ENCODE measurements at regions not wholly inside any gene's neighbourhood (a gene's known extent, or its start where the extent isn't known, plus 50 kb on each side); places are given as distances from the start of the nearest gene placed in this dataset.

DNA sequence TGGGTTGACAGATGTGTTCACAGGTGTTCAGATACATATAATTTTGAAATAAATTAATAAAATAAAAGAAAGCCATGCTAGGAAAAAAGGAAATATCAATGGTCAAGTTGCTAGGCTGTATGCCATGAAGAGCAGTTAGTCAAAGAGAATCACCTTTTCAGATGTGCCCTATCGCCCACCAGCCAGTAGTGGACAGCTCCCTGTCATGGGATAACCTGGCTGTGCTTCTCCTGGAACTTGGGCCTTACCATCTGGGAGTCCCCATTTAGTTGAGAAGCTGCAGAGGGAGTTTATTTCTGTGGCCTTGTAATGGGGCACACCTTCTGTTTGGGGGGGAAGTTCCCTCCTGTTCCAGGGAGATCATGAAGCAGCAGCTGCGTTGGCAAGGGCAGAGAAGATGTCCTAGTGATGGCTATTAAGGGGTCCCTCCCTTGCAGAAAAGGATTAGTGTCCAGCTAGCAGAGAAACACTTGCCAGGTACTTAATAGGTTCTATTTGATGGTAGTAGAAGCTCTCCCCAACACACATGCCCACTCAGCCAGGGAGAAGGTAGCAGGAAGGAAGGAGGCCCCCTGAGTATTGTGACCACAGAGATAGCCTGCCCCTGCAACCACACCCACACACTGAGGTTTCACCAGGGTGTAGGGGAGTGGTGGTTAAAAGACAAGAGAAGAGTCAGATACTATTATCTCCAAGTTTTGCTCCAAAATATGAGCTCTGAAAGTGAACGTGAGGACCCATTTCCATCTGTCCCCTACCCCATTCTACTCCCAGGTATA is 117.7 kb downstream of the B3GNT2 start (continued):
- TF ChIP-seq MEF2A (IDR thresholded peaks at IDR 0.05; ENCODE audit: control insufficient read depth, low read depth, low read length), result no peak
- TF ChIP-seq ARID1B (IDR thresholded peaks at IDR 0.05), result peak; percentile 58; the same call in 1 of the 2 replicates
- no peak for TF ChIP-seq ZNF184 (CRISPR knock-in tag; IDR thresholded peaks at IDR 0.05)
- no peak for TF ChIP-seq CC2D1A (IDR thresholded peaks at IDR 0.05)
- TF ChIP-seq EGR1 (conservative IDR thresholded peaks at IDR 0.05), result peak; percentile 89
- TF ChIP-seq NCOA6 (IDR thresholded peaks at IDR 0.05), result no peak
- no peak for TF ChIP-seq SP1 (CRISPR knock-in tag; IDR thresholded peaks at IDR 0.05)
- TF ChIP-seq TAF1 (IDR thresholded peaks at IDR 0.05; ENCODE audit: control insufficient read depth, extremely low read depth, insufficient read depth, low read length, severe bottlenecking), result no peak
- no peak for TF ChIP-seq MTA3 (IDR thresholded peaks at IDR 0.05; ENCODE audit: borderline replicate concordance)
- TF ChIP-seq POLR2B (IDR thresholded peaks at IDR 0.05; ENCODE audit: low read depth, partially characterized antibody), result no peak
- TF ChIP-seq ARID2 (IDR thresholded peaks at IDR 0.05), result no peak
- peak in 1 of 2 experiments; percentile 73; a peak in 2 of 4 replicates for TF ChIP-seq RCOR1 (IDR thresholded peaks at IDR 0.05; ENCODE audit: borderline replicate concordance in 1 of 2, low read depth in 2 of 2, low read length in 2 of 2)
- TF ChIP-seq GABPB2 (CRISPR knock-in tag; conservative IDR thresholded peaks at IDR 0.05), result no peak
- TF ChIP-seq KLF16 (IDR thresholded peaks at IDR 0.05), result peak; percentile 58; the same call in 1 of the 2 replicates
- TF ChIP-seq ZNF668 (CRISPR knock-in tag; IDR thresholded peaks at IDR 0.05), result no peak
- no peak for TF ChIP-seq NEUROD1 (IDR thresholded peaks at IDR 0.05; ENCODE audit: borderline replicate concordance, low read depth, low read length, partially characterized antibody)
- TF ChIP-seq MYC (IDR thresholded peaks at IDR 0.05; ENCODE audit: low read depth, low read length), result no peak
- no peak for TF ChIP-seq MYC (CRISPR knock-in tag; IDR thresholded peaks at IDR 0.05; ENCODE audit: borderline replicate concordance, low read depth)
- no peak for TF ChIP-seq STAT6 (CRISPR knock-in tag; IDR thresholded peaks at IDR 0.05)
- no peak for TF ChIP-seq GTF2F1 (IDR thresholded peaks at IDR 0.05; ENCODE audit: low read depth, low read length)
